ENCODE measurements at regions not wholly inside any gene's neighbourhood (a gene's known extent, or its start where the extent isn't known, plus 50 kb on each side); places are given as distances from the start of the nearest gene placed in this dataset.

- CTCF ChIA-PET = interaction anchor here (1.3 kb wide), 1 partner anchor 21 kb away, joined by 4 read pairs; no protein-coding TSS in a partner anchor
- no peak for DNase-seq
- Mint-ChIP-seq H3K4me3 (peak overlapping the region; percentile 7), H3K36me3 (ENCODE audit: low read depth) (no peaks in the 10 kb centered on the region), H3K9me3 (no peaks in the 10 kb centered on the region), H3K27me3 (peaks cover 16% of the 10 kb centered on the region), H3K27ac (no peak overlapping the region), H3K4me1 (peaks cover 23% of the 10 kb centered on the region)
- POLR2A ChIA-PET = no interaction called here
Measured at GRCh38 chr6:137343241-137343640, 124.1 kb upstream of the IFNGR1 start.

- ChIA-PET CTCF (interaction anchor here (1.1 to 1.5 kb wide), 5 partner anchors 17 to 299 kb away, joined by 3 to 4 read pairs (median 3); no protein-coding TSS in a partner anchor), POLR2A (no interaction called here)
- peak overlapping the region; percentile 79 for H3K27ac Mint-ChIP-seq
Measured at GRCh38 chr6:137342607-137343190, 123.5 kb upstream of the IFNGR1 start.

GRCh38 chr6:137341681-137342195, 122.6 kb upstream of the IFNGR1 start:
- Mint-ChIP-seq H3K27me3 (peaks cover 17% of the 10 kb centered on the region), H3K36me3 (ENCODE audit: low read depth) (no peaks in the 10 kb centered on the region), H3K9me3 (no peaks in the 10 kb centered on the region), H3K27ac (peak overlapping the region; percentile 79), H3K4me3 (peak overlapping the region; percentile 20), H3K4me1 (peaks cover 23% of the 10 kb centered on the region)
- ChIA-PET CTCF (interaction anchor here (1.0 to 1.5 kb wide), 6 partner anchors 18 to 300 kb away, joined by 3 to 4 read pairs (median 3); no protein-coding TSS in a partner anchor), POLR2A (no interaction called here)
- DNase-seq = peak; percentile 60

More at GRCh38 chr6:137342607-137343190, 123.5 kb upstream of the IFNGR1 start:
- H3K36me3 Mint-ChIP-seq (ENCODE audit: low read depth) = no peaks in the 10 kb centered on the region
- H3K9me3 Mint-ChIP-seq = no peaks in the 10 kb centered on the region
- no peak for DNase-seq
- peaks cover 23% of the 10 kb centered on the region for H3K4me1 Mint-ChIP-seq
- peak overlapping the region; percentile 68 for H3K4me3 Mint-ChIP-seq
- peaks cover 16% of the 10 kb centered on the region for H3K27me3 Mint-ChIP-seq

- Mint-ChIP-seq H3K9me3 (no peaks in the 10 kb centered on the region), H3K27ac (no peak overlapping the region), H3K36me3 (ENCODE audit: low read depth) (no peaks in the 10 kb centered on the region), H3K4me1 (peaks cover 23% of the 10 kb centered on the region), H3K4me3 (no peak overlapping the region), H3K27me3 (peaks cover 26% of the 10 kb centered on the region)
- ChIA-PET POLR2A (no interaction called here), CTCF (interaction anchor here (0.8 kb wide), 1 partner anchor 75 kb away, joined by 4 read pairs; no protein-coding TSS in a partner anchor)
- DNase-seq = no peak
Measured at GRCh38 chr6:137339929-137340559, 120.9 kb upstream of the IFNGR1 start.

GRCh38 chr6:137334884-137335283, 115.7 kb upstream of the IFNGR1 start:
- Mint-ChIP-seq H3K4me1 (no peaks in the 10 kb centered on the region), H3K4me3 (no peak overlapping the region), H3K27ac (no peak overlapping the region), H3K27me3 (peaks cover 36% of the 10 kb centered on the region), H3K36me3 (ENCODE audit: low read depth) (no peaks in the 10 kb centered on the region), H3K9me3 (no peaks in the 10 kb centered on the region)
- ChIA-PET POLR2A (no interaction called here), CTCF (interaction anchor here (0.5 kb wide), 1 partner anchor 82 kb away, joined by 3 read pairs; no protein-coding TSS in a partner anchor)
- no peak for DNase-seq

GRCh38 chr6:137334094-137334493, 114.9 kb upstream of the IFNGR1 start:
- no peak overlapping the region for H3K4me3 Mint-ChIP-seq
- POLR2A ChIA-PET = no interaction called here
- peaks cover 33% of the 10 kb centered on the region for H3K27me3 Mint-ChIP-seq
- H3K27ac Mint-ChIP-seq = no peak overlapping the region
- H3K9me3 Mint-ChIP-seq = no peaks in the 10 kb centered on the region
- no peaks in the 10 kb centered on the region for H3K36me3 Mint-ChIP-seq (ENCODE audit: low read depth)
- DNase-seq = no peak
- CTCF ChIA-PET = no interaction called here
- H3K4me1 Mint-ChIP-seq = no peaks in the 10 kb centered on the region

- H3K27ac Mint-ChIP-seq = no peak overlapping the region
- no peak for DNase-seq
- no peaks in the 10 kb centered on the region for H3K36me3 Mint-ChIP-seq (ENCODE audit: low read depth)
- CTCF ChIA-PET = no interaction called here
- H3K9me3 Mint-ChIP-seq = no peaks in the 10 kb centered on the region
- no peak overlapping the region for H3K4me3 Mint-ChIP-seq
- H3K4me1 Mint-ChIP-seq = no peaks in the 10 kb centered on the region
- POLR2A ChIA-PET = no interaction called here
- H3K27me3 Mint-ChIP-seq = peaks cover 27% of the 10 kb centered on the region
Measured at GRCh38 chr6:137332637-137333280, 113.6 kb upstream of the IFNGR1 start.

- DNase-seq = no peak
- ChIA-PET POLR2A (interaction anchor here (0.7 kb wide), 1 partner anchor 317 kb away, joined by 4 read pairs; no protein-coding TSS in a partner anchor), CTCF (interaction anchor here (1.7 kb wide), 1 partner anchor 9 kb away, joined by 4 read pairs; no protein-coding TSS in a partner anchor)
- no peaks in the 10 kb centered on the region for H3K36me3 Mint-ChIP-seq (ENCODE audit: low read depth)
- peaks cover 15% of the 10 kb centered on the region for H3K27me3 Mint-ChIP-seq
- no peaks in the 10 kb centered on the region for H3K4me1 Mint-ChIP-seq
- H3K9me3 Mint-ChIP-seq = no peaks in the 10 kb centered on the region
- H3K27ac Mint-ChIP-seq = no peak overlapping the region
- no peak overlapping the region for H3K4me3 Mint-ChIP-seq
Measured at GRCh38 chr6:137323860-137324259, 104.7 kb upstream of the IFNGR1 start.

GRCh38 chr6:137320271-137320670, 101.1 kb upstream of the IFNGR1 start:
- no peaks in the 10 kb centered on the region for H3K9me3 Mint-ChIP-seq
- no peak overlapping the region for H3K4me3 Mint-ChIP-seq

GRCh38 chr6:137316626-137317025, 97.4 kb upstream of the IFNGR1 start:
- POLR2A ChIA-PET = no interaction called here
- H3K4me1 Mint-ChIP-seq = peaks cover 3% of the 10 kb centered on the region
- DNase-seq = no peak
- no peak overlapping the region for H3K27ac Mint-ChIP-seq
- no peaks in the 10 kb centered on the region for H3K36me3 Mint-ChIP-seq (ENCODE audit: low read depth)
- H3K4me3 Mint-ChIP-seq = no peak overlapping the region
- no peaks in the 10 kb centered on the region for H3K9me3 Mint-ChIP-seq
- CTCF ChIA-PET = no interaction called here
- H3K27me3 Mint-ChIP-seq = peaks cover 21% of the 10 kb centered on the region

More at GRCh38 chr6:137320271-137320670, 101.1 kb upstream of the IFNGR1 start:
- no peak for DNase-seq
- Mint-ChIP-seq H3K4me1 (no peaks in the 10 kb centered on the region), H3K36me3 (ENCODE audit: low read depth) (no peaks in the 10 kb centered on the region), H3K27me3 (peaks cover 27% of the 10 kb centered on the region), H3K27ac (no peak overlapping the region)
- POLR2A ChIA-PET = no interaction called here
- CTCF ChIA-PET = no interaction called here

- Mint-ChIP-seq H3K27me3 (peaks cover 15% of the 10 kb centered on the region), H3K4me1 (peaks cover 3% of the 10 kb centered on the region), H3K36me3 (ENCODE audit: low read depth) (no peaks in the 10 kb centered on the region), H3K9me3 (no peaks in the 10 kb centered on the region), H3K27ac (no peak overlapping the region), H3K4me3 (no peak overlapping the region)
- no peak for DNase-seq
- ChIA-PET CTCF (interaction anchor here (1.0 to 1.7 kb wide), 7 partner anchors 9 to 238 kb away, joined by 3 to 9 read pairs (median 3); no protein-coding TSS in a partner anchor), POLR2A (no interaction called here)
Measured at GRCh38 chr6:137315081-137315480, 95.9 kb upstream of the IFNGR1 start.

GRCh38 chr6:137313928-137314855, 95.0 kb upstream of the IFNGR1 start:
- H3K4me3 Mint-ChIP-seq = no peak overlapping the region
- H3K27me3 Mint-ChIP-seq = peaks cover 15% of the 10 kb centered on the region
- H3K36me3 Mint-ChIP-seq (ENCODE audit: low read depth) = no peaks in the 10 kb centered on the region
- no peaks in the 10 kb centered on the region for H3K9me3 Mint-ChIP-seq
- H3K27ac Mint-ChIP-seq = no peak overlapping the region
- peak; percentile 75 for DNase-seq
- peaks cover 7% of the 10 kb centered on the region for H3K4me1 Mint-ChIP-seq
- ChIA-PET POLR2A (no interaction called here), CTCF (interaction anchor here (0.6 to 1.7 kb wide), 13 partner anchors 10 to 284 kb away, joined by 3 to 9 read pairs (median 3); no protein-coding TSS in a partner anchor)

Measured in activated CD4-positive, alpha-beta T cell treated with anti-CD3 and anti-CD28 coated beads, Interleukin-2, amount 10 ng/mL, durations not matched to agents 7 days and 5 days (primary cell).